HEK293 (cell line): ENCODE measurements at regions not wholly inside any gene's neighbourhood (a gene's known extent, or its start where the extent isn't known, plus 50 kb on each side); places are given as distances from the start of the nearest gene placed in this dataset.

ENCODE experiments used
- CTCF ChIA-PET: fragments of 350-600 bp; formaldehyde crosslinking; extraction: SDS; loops from one replicate; lab custom pipeline; 2021; ENCODE audit warnings: antibody characterized with exemption; lab: Yijun Ruan, JAX
- POLR2A ChIA-PET: fragments of 300-600 bp; formaldehyde crosslinking; extraction: SDS; loops from one replicate; lab custom pipeline; 2020; ENCODE audit warnings: antibody characterized with exemption, inconsistent platforms; lab: Yijun Ruan, JAX
- H3K27ac ChIP-seq: fragments of 200-500 bp; sonication (Bioruptor generic); 2 replicates; pipeline ENCODE4 v1.5.1; 2014; ENCODE audit warnings: low read depth, low read length, control low read depth, inconsistent platforms; ENCODE audit errors: extremely low read depth
- H3K36me3 ChIP-seq, 2 experiments: fragments of 200-500 bp in 1 of 2; sonication (Bioruptor generic) in 1 of 2; 1 replicate in 1 of 2; 2 replicates in 1 of 2; pipeline ENCODE4 v1.5.1; 2014 to 2017; ENCODE audit warnings: inconsistent platforms in 2 of 2, low read length in 2 of 2; ENCODE audit not compliant: control insufficient read depth in 2 of 2, insufficient read depth in 1 of 2
- H3K4me1 ChIP-seq: fragments of 200-500 bp; sonication (Bioruptor generic); 2 replicates; pipeline ENCODE4 v1.5.1; 2014; ENCODE audit warnings: mild to moderate bottlenecking, low read length, inconsistent platforms; ENCODE audit not compliant: control insufficient read depth, insufficient read depth
- H3K4me3 ChIP-seq: 2 replicates; pipeline ENCODE4 v1.5.1; 2011; ENCODE audit warnings: low read depth, mild to moderate bottlenecking, control low read depth, low read length, moderate library complexity
- H3K9me3 ChIP-seq: fragments of 200-500 bp; sonication (Bioruptor generic); 2 replicates; pipeline ENCODE4 v1.5.1; 2014; ENCODE audit warnings: low read depth, low read length, inconsistent platforms; ENCODE audit not compliant: control insufficient read depth, insufficient read depth
- KLF9 ChIP-seq: fragments of 450-650 bp; formaldehyde crosslinking; IDR thresholded peaks from 2 replicates; pipeline ENCODE4 v1.5.1; 2016; ENCODE audit warnings: missing biosample characterization, missing genetic modification characterization, low read depth
- MZF1 ChIP-seq: fragments of 450-650 bp; formaldehyde crosslinking; IDR thresholded peaks from 2 replicates; pipeline ENCODE4 v1.5.1; 2017; ENCODE audit warnings: missing biosample characterization, missing genetic modification characterization, borderline replicate concordance
- TCF7L2 ChIP-seq: IDR thresholded peaks from 2 replicates; pipeline ENCODE4 v1.6.1; 2011; ENCODE audit warnings: low read depth, mild to moderate bottlenecking, inconsistent platforms, low read length, moderate library complexity, borderline replicate concordance
- ZNF24 ChIP-seq: fragments of 450-650 bp; formaldehyde crosslinking; IDR thresholded peaks from 2 replicates; pipeline ENCODE4 v1.5.1; 2016; ENCODE audit warnings: missing biosample characterization, missing genetic modification characterization
- ZNF350 ChIP-seq: fragments of 450-650 bp; formaldehyde crosslinking; IDR thresholded peaks from 2 replicates; pipeline ENCODE4 v1.5.0; 2017; ENCODE audit warnings: missing biosample characterization, mild to moderate bottlenecking, missing genetic modification characterization
- ZNF426 ChIP-seq: fragments of 450-650 bp; formaldehyde crosslinking; IDR thresholded peaks from 2 replicates; pipeline ENCODE4 v1.5.1; 2017; ENCODE audit warnings: missing biosample characterization, missing genetic modification characterization, mild to moderate bottlenecking, inconsistent platforms, moderate library complexity
- ZNF48 ChIP-seq: fragments of 450-650 bp; formaldehyde crosslinking; IDR thresholded peaks from 2 replicates; pipeline ENCODE4 v1.5.1; 2016; ENCODE audit warnings: missing biosample characterization, missing genetic modification characterization
- ZNF548 ChIP-seq: fragments of 450-650 bp; formaldehyde crosslinking; IDR thresholded peaks from 2 replicates; pipeline ENCODE4 v1.5.1; 2016; ENCODE audit warnings: missing biosample characterization, missing genetic modification characterization
- ZNF560 ChIP-seq: fragments of 450-650 bp; formaldehyde crosslinking; IDR thresholded peaks from 2 replicates; pipeline ENCODE4 v1.5.1; 2017; ENCODE audit warnings: missing biosample characterization, missing genetic modification characterization, borderline replicate concordance
- ZNF843 ChIP-seq: fragments of 450-650 bp; formaldehyde crosslinking; IDR thresholded peaks from 2 replicates; pipeline ENCODE4 v1.5.1; 2016; ENCODE audit warnings: missing biosample characterization, missing genetic modification characterization
- ZSCAN23 ChIP-seq: fragments of 450-650 bp; formaldehyde crosslinking; IDR thresholded peaks from 2 replicates; pipeline ENCODE4 v1.5.1; 2016; ENCODE audit warnings: missing biosample characterization, missing genetic modification characterization
- ZXDB ChIP-seq: fragments of 450-650 bp; formaldehyde crosslinking; IDR thresholded peaks from 2 replicates; pipeline ENCODE4 v1.5.1; 2016; ENCODE audit warnings: missing biosample characterization, missing genetic modification characterization
- TF ChIP-seq, protein P1 (sequence below): fragments of 450-650 bp; formaldehyde crosslinking; IDR thresholded peaks from 2 replicates; pipeline ENCODE4 v1.5.0; 2017; ENCODE audit warnings: missing biosample characterization, missing genetic modification characterization, borderline replicate concordance
- TF ChIP-seq, protein P2 (sequence below): fragments of 450-650 bp; IDR thresholded peaks from 2 replicates; pipeline ENCODE4 v1.5.1; 2018; ENCODE audit warnings: missing biosample characterization, missing genetic modification characterization
- TF ChIP-seq, protein P3 (sequence below): fragments of 450-650 bp; formaldehyde crosslinking; IDR thresholded peaks from 2 replicates; pipeline ENCODE4 v1.5.1; 2017; ENCODE audit warnings: missing biosample characterization, missing genetic modification characterization
- TF ChIP-seq, protein P4 (sequence below): fragments of 450-650 bp; formaldehyde crosslinking; IDR thresholded peaks from 2 replicates; pipeline ENCODE4; 2016; ENCODE audit warnings: missing biosample characterization, missing genetic modification characterization
- TF ChIP-seq, protein P5 (sequence below): fragments of 450-650 bp; formaldehyde crosslinking; IDR thresholded peaks from 2 replicates; pipeline ENCODE4 v1.5.1; 2016; ENCODE audit warnings: missing biosample characterization, missing genetic modification characterization
- TF ChIP-seq, protein P6 (sequence below): fragments of 450-650 bp; formaldehyde crosslinking; IDR thresholded peaks from 2 replicates; pipeline ENCODE4 v1.5.1; 2017; ENCODE audit warnings: missing biosample characterization, missing genetic modification characterization

DNA sequence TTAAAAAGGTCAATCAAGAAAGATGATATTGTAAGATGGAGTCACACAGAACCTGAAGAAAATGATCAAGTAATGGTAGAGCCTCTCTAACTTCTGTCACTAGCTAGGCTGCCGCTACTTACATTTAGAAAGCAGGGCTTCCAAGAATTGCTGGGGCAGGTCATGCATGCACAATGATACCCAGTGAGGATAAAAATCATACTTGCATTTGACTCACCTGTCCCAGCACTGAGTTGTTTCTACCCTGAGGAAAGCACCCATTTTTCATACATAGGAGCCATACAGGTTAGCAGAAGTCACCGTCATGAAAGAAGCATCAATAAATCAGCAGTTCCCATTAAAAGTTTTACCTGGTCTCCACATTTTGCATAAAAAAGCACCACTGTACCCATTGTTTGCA, 662.3 kb upstream of the FANCL start:
- TF ChIP-seq ZNF843 (tag by site-specific recombination), result no peak
- TF ChIP-seq, protein P1, sequence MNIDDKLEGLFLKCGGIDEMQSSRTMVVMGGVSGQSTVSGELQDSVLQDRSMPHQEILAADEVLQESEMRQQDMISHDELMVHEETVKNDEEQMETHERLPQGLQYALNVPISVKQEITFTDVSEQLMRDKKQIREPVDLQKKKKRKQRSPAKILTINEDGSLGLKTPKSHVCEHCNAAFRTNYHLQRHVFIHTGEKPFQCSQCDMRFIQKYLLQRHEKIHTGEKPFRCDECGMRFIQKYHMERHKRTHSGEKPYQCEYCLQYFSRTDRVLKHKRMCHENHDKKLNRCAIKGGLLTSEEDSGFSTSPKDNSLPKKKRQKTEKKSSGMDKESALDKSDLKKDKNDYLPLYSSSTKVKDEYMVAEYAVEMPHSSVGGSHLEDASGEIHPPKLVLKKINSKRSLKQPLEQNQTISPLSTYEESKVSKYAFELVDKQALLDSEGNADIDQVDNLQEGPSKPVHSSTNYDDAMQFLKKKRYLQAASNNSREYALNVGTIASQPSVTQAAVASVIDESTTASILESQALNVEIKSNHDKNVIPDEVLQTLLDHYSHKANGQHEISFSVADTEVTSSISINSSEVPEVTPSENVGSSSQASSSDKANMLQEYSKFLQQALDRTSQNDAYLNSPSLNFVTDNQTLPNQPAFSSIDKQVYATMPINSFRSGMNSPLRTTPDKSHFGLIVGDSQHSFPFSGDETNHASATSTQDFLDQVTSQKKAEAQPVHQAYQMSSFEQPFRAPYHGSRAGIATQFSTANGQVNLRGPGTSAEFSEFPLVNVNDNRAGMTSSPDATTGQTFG (tag by site-specific recombination), result no peak
- TF ChIP-seq ZNF548, result no peak
- no peak for TF ChIP-seq ZXDB (tag by site-specific recombination)
- TF ChIP-seq ZSCAN23, result no peak
- TF ChIP-seq ZNF560 (tag by site-specific recombination), result no peak
- TF ChIP-seq KLF9 (tag by site-specific recombination), result no peak
- TF ChIP-seq MZF1 (tag by site-specific recombination), result no peak
- TF ChIP-seq, protein P2, sequence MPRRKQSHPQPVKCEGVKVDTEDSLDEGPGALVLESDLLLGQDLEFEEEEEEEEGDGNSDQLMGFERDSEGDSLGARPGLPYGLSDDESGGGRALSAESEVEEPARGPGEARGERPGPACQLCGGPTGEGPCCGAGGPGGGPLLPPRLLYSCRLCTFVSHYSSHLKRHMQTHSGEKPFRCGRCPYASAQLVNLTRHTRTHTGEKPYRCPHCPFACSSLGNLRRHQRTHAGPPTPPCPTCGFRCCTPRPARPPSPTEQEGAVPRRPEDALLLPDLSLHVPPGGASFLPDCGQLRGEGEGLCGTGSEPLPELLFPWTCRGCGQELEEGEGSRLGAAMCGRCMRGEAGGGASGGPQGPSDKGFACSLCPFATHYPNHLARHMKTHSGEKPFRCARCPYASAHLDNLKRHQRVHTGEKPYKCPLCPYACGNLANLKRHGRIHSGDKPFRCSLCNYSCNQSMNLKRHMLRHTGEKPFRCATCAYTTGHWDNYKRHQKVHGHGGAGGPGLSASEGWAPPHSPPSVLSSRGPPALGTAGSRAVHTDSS, result no peak
- no peak for TF ChIP-seq ZNF48
- TF ChIP-seq TCF7L2, result no peak
- TF ChIP-seq, protein P3, sequence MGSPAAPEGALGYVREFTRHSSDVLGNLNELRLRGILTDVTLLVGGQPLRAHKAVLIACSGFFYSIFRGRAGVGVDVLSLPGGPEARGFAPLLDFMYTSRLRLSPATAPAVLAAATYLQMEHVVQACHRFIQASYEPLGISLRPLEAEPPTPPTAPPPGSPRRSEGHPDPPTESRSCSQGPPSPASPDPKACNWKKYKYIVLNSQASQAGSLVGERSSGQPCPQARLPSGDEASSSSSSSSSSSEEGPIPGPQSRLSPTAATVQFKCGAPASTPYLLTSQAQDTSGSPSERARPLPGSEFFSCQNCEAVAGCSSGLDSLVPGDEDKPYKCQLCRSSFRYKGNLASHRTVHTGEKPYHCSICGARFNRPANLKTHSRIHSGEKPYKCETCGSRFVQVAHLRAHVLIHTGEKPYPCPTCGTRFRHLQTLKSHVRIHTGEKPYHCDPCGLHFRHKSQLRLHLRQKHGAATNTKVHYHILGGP (tag by site-specific recombination), result no peak
- TF ChIP-seq, protein P4, sequence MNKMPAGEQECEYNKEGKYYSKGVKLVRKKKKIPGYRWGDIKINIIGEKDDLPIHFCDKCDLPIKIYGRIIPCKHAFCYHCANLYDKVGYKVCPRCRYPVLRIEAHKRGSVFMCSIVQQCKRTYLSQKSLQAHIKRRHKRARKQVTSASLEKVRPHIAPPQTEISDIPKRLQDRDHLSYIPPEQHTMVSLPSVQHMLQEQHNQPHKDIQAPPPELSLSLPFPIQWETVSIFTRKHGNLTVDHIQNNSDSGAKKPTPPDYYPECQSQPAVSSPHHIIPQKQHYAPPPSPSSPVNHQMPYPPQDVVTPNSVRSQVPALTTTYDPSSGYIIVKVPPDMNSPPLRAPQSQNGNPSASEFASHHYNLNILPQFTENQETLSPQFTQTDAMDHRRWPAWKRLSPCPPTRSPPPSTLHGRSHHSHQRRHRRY (tag by site-specific recombination), result no peak
- no peak for TF ChIP-seq ZNF24 (tag by site-specific recombination)
- TF ChIP-seq ZNF426, result no peak
- TF ChIP-seq, protein P5, sequence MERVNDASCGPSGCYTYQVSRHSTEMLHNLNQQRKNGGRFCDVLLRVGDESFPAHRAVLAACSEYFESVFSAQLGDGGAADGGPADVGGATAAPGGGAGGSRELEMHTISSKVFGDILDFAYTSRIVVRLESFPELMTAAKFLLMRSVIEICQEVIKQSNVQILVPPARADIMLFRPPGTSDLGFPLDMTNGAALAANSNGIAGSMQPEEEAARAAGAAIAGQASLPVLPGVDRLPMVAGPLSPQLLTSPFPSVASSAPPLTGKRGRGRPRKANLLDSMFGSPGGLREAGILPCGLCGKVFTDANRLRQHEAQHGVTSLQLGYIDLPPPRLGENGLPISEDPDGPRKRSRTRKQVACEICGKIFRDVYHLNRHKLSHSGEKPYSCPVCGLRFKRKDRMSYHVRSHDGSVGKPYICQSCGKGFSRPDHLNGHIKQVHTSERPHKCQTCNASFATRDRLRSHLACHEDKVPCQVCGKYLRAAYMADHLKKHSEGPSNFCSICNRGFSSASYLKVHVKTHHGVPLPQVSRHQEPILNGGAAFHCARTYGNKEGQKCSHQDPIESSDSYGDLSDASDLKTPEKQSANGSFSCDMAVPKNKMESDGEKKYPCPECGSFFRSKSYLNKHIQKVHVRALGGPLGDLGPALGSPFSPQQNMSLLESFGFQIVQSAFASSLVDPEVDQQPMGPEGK (tag by site-specific recombination), result no peak
- no peak for TF ChIP-seq ZNF350
- TF ChIP-seq, protein P6, sequence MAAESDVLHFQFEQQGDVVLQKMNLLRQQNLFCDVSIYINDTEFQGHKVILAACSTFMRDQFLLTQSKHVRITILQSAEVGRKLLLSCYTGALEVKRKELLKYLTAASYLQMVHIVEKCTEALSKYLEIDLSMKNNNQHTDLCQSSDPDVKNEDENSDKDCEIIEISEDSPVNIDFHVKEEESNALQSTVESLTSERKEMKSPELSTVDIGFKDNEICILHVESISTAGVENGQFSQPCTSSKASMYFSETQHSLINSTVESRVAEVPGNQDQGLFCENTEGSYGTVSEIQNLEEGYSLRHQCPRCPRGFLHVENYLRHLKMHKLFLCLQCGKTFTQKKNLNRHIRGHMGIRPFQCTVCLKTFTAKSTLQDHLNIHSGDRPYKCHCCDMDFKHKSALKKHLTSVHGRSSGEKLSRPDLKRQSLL (tag by site-specific recombination), result no peak
- TF ChIP-seq, all 188 proteins: peak for 0
- no peaks in the 10 kb centered on the region for H3K9me3 ChIP-seq
- no peaks in the 10 kb centered on the region for H3K36me3 ChIP-seq
- peaks cover 5% of the 10 kb centered on the region; the same call in 1 of the 2 replicates for H3K4me1 ChIP-seq
- CTCF ChIA-PET, result interaction anchor here (0.6 kb wide), 1 partner anchor 64 kb away, joined by 5 read pairs; no protein-coding TSS in a partner anchor
- no peak overlapping the region for H3K4me3 ChIP-seq
- POLR2A ChIA-PET, result no interaction called here
- H3K27ac ChIP-seq, result no peak overlapping the region
